GM19324 (cell line): ENCODE measurements at regions not wholly inside any gene's neighbourhood (a gene's known extent, or its start where the extent isn't known, plus 50 kb on each side); places are given as distances from the start of the nearest gene placed in this dataset.

Experiments used
- ATAC-seq: cut with Tn5 transposase; IDR thresholded peaks from one replicate; pipeline ENCODE4 v1.9.1; 2021; ENCODE audit warnings: mild to moderate bottlenecking, moderate library complexity; ENCODE audit not compliant: unreplicated experiment, low FRiP score

GRCh38 chr1:57898531-57898930 is 474.7 kb upstream of the DAB1 start:
- no peak for ATAC-seq

GRCh38 chr1:57897581-57897980 is 473.7 kb upstream of the DAB1 start:
- ATAC-seq = no peak

- ATAC-seq = no peak
Observed at GRCh38 chr1:57894315-57894714, 470.5 kb upstream of the DAB1 start.

GRCh38 chr1:57889676-57890320 is 465.9 kb upstream of the DAB1 start:
- ATAC-seq = no peak

GRCh38 chr1:57887964-57888491 is 464.2 kb upstream of the DAB1 start:
- no peak for ATAC-seq

- no peak for ATAC-seq
Observed at GRCh38 chr1:57886376-57886775, 462.5 kb upstream of the DAB1 start.

GRCh38 chr1:57883642-57883995 is 459.8 kb upstream of the DAB1 start:
- no peak for ATAC-seq

GRCh38 chr1:57882934-57883641 is 459.2 kb upstream of the DAB1 start:
- no peak for ATAC-seq

GRCh38 chr1:57882072-57882471 is 458.2 kb upstream of the DAB1 start:
- no peak for ATAC-seq

GRCh38 chr1:57881639-57882038 is 457.8 kb upstream of the DAB1 start:
- no peak for ATAC-seq

GRCh38 chr1:57879700-57880099 is 455.8 kb upstream of the DAB1 start:
- no peak for ATAC-seq

- ATAC-seq = no peak
Observed at GRCh38 chr1:57874418-57874877, 450.6 kb upstream of the DAB1 start.

- ATAC-seq = no peak
Observed at GRCh38 chr1:57872913-57873312, 449.1 kb upstream of the DAB1 start.

- no peak for ATAC-seq
Observed at GRCh38 chr1:57868908-57869307, 445.0 kb upstream of the DAB1 start.

GRCh38 chr1:57868239-57868638 is 444.4 kb upstream of the DAB1 start:
- no peak for ATAC-seq

- ATAC-seq = no peak
Observed at GRCh38 chr1:57866998-57867397, 443.1 kb upstream of the DAB1 start.

- ATAC-seq = no peak
Observed at GRCh38 chr1:57860931-57861565, 437.2 kb upstream of the DAB1 start.

GRCh38 chr1:57860325-57860724 is 436.5 kb upstream of the DAB1 start:
- no peak for ATAC-seq

GRCh38 chr1:57858740-57859139 is 434.9 kb upstream of the DAB1 start:
- ATAC-seq = no peak

- no peak for ATAC-seq
Observed at GRCh38 chr1:57857809-57858208, 433.9 kb upstream of the DAB1 start.

GRCh38 chr1:57854436-57854835 is 430.6 kb upstream of the DAB1 start:
- no peak for ATAC-seq
